Thoracic aorta (tissue), 2 donors: ENCODE measurements at regions not wholly inside any gene's neighbourhood (a gene's known extent, or its start where the extent isn't known, plus 50 kb on each side); places are given as distances from the start of the nearest gene placed in this dataset.

Experiments used
- ATAC-seq: fragments of 150-250 bp; one replicate; pipeline ENCODE4 v1.8.0; 2017; ENCODE audit warnings: low read depth; ENCODE audit not compliant: insufficient number of reproducible peaks, low FRiP score
- DNase-seq: peaks from one replicate; pipeline ENCODE4 v3.0.0-alpha.2; 2020; ENCODE audit warnings: low spot score
- H3K27ac ChIP-seq, 2 donors: fragments of 200-600 bp; sonication (generic); 1 replicate in 1 of 2; 2 replicates in 1 of 2; pipeline ENCODE4 v1.5.1; 2016; ENCODE audit warnings: mild to moderate bottlenecking in 2 of 2, moderate library complexity in 2 of 2
- H3K27me3 ChIP-seq: fragments of 200-600 bp; sonication (generic); replicated peaks from 2 replicates; pipeline ENCODE4 v1.6.0; 2016; ENCODE audit warnings: mild to moderate bottlenecking; ENCODE audit not compliant: insufficient read depth
- H3K36me3 ChIP-seq: fragments of 200-600 bp; sonication (generic); one replicate; pipeline ENCODE4 v1.5.1; 2016
- H3K4me1 ChIP-seq, 2 donors: fragments of 200-600 bp; sonication (generic); 1 replicate in 1 of 2; 2 replicates in 1 of 2; pipeline versions ENCODE4 v1.5.1 to v1.6.0; 2016; ENCODE audit warnings: low read depth in 2 of 2, mild to moderate bottlenecking in 1 of 2; ENCODE audit not compliant: control insufficient read depth in 1 of 2
- H3K4me3 ChIP-seq: fragments of 200-600 bp; sonication (generic); 2 replicates; pipeline ENCODE4 v1.5.1; 2016; ENCODE audit warnings: mild to moderate bottlenecking
- H3K9me3 ChIP-seq: fragments of 200-600 bp; sonication (generic); 2 replicates; pipeline ENCODE4 v1.5.1; 2016
- CTCF ChIP-seq: fragments of 200-600 bp; sonication (generic); IDR thresholded peaks from one replicate; pipeline ENCODE4 v1.5.1; 2019; ENCODE audit warnings: antibody characterized with exemption

- TF ChIP-seq CTCF = no peak
- H3K4me3 ChIP-seq = no peak overlapping the region
- no peaks in the 10 kb centered on the region for H3K4me1 ChIP-seq
- ATAC-seq (no peak), DNase-seq (no peak)
- H3K9me3 ChIP-seq = no peaks in the 10 kb centered on the region
- no peaks in the 10 kb centered on the region for H3K36me3 ChIP-seq
- no peaks in the 10 kb centered on the region for H3K27me3 ChIP-seq
- H3K27ac ChIP-seq = no peak overlapping the region
These were observed 102.8 kb upstream of the TBC1D5 start for GRCh38 chr3:17845026-17845812.

- Histone ChIP-seq H3K27ac (no peak overlapping the region), H3K36me3 (no peaks in the 10 kb centered on the region), H3K4me3 (no peak overlapping the region), H3K27me3 (no peaks in the 10 kb centered on the region), H3K9me3 (no peaks in the 10 kb centered on the region), H3K4me1 (no peaks in the 10 kb centered on the region)
- ATAC-seq (no peak), DNase-seq (no peak)
- TF ChIP-seq CTCF = no peak
These were observed 101.8 kb upstream of the TBC1D5 start for GRCh38 chr3:17844236-17844635.

- H3K27me3 ChIP-seq = no peaks in the 10 kb centered on the region
- peak; percentile 28 for DNase-seq
- no peak overlapping the region for H3K27ac ChIP-seq
- H3K36me3 ChIP-seq = no peaks in the 10 kb centered on the region
- TF ChIP-seq CTCF = peak; percentile 91
- H3K4me1 ChIP-seq = no peaks in the 10 kb centered on the region
- no peaks in the 10 kb centered on the region for H3K9me3 ChIP-seq
- no peak overlapping the region for H3K4me3 ChIP-seq
- ATAC-seq = peak; percentile 35
These were observed 98.9 kb upstream of the TBC1D5 start for GRCh38 chr3:17841190-17841828.

GRCh38 chr3:17840651-17841050 lies 98.2 kb upstream of the TBC1D5 start:
- Histone ChIP-seq H3K27ac (no peak overlapping the region), H3K4me3 (no peak overlapping the region), H3K36me3 (no peaks in the 10 kb centered on the region), H3K27me3 (no peaks in the 10 kb centered on the region), H3K4me1 (no peaks in the 10 kb centered on the region), H3K9me3 (no peaks in the 10 kb centered on the region)
- ATAC-seq = no peak
- no peak for TF ChIP-seq CTCF
- DNase-seq = no peak

GRCh38 chr3:17840126-17840525 lies 97.7 kb upstream of the TBC1D5 start:
- Histone ChIP-seq H3K4me3 (no peak overlapping the region), H3K36me3 (no peaks in the 10 kb centered on the region), H3K4me1 (no peaks in the 10 kb centered on the region), H3K9me3 (no peaks in the 10 kb centered on the region), H3K27me3 (no peaks in the 10 kb centered on the region), H3K27ac (no peak overlapping the region)
- no peak for ATAC-seq
- no peak for TF ChIP-seq CTCF
- no peak for DNase-seq
